Ovary (tissue), 7 donors: ENCODE measurements at regions not wholly inside any gene's neighbourhood (a gene's known extent, or its start where the extent isn't known, plus 50 kb on each side); places are given as distances from the start of the nearest gene placed in this dataset.

Experiments used
- DNase-seq, 5 donors: peaks; one replicate each; pipeline ENCODE4 v3.0.0-alpha.2; 2019 to 2020
- H3K27ac ChIP-seq, 2 donors: fragments of 200-600 bp; one replicate each; pipeline versions ENCODE4 v1.5.1 to v1.8.0; 2019 to 2022
- H3K27me3 ChIP-seq: fragments of 200-600 bp; one replicate; pipeline ENCODE4 v1.8.0; 2022
- H3K36me3 ChIP-seq: fragments of 200-600 bp; sonication (generic); one replicate; pipeline ENCODE4 v1.5.1; 2019
- H3K4me1 ChIP-seq: one replicate; pipeline ENCODE4 v1.8.1; 2013; ENCODE audit warnings: mild to moderate bottlenecking, moderate library complexity; ENCODE audit not compliant: insufficient read depth
- H3K4me3 ChIP-seq: fragments of 200-600 bp; sonication (generic); one replicate; pipeline ENCODE4 v1.5.1; 2017
- H3K9me3 ChIP-seq, 2 donors: fragments of 200-600 bp in 1 of 2; sonication (generic) in 1 of 2; one replicate each; pipeline versions ENCODE4 v1.5.1 to v1.8.1; 2013 to 2019; ENCODE audit warnings: mild to moderate bottlenecking in 1 of 2, moderate library complexity in 1 of 2
- EP300 ChIP-seq: sonication (generic); formaldehyde crosslinking; IDR thresholded peaks from one replicate; pipeline ENCODE4 v1.6.1; 2017; ENCODE audit warnings: antibody characterized with exemption
- POLR2A ChIP-seq: fragments of 450-650 bp; IDR thresholded peaks from one replicate; pipeline ENCODE4 v1.6.1; 2017; ENCODE audit warnings: antibody characterized with exemption, mild to moderate bottlenecking, moderate library complexity
- WGBS, 3 donors: extraction: QIAGEN DNeasy Blood & Tissue Kit in 1 of 3; methylation state at CpG; one replicate each; pipeline versions ENCODE4 v1.1.5 to v1.1.7; 2013 to 2017; 5-methylcytosine and 5-hydroxymethylcytosine counted together
- intact Hi-C, 4 donors: fragments of 100-400 bp; cut with DNase I; formaldehyde crosslinking; loops; one replicate each; pipeline versions ENCODE4 v1.11.0 to v1.15.1; 2022 to 2023
- TF ChIP-seq, protein P1 (sequence below), 3 donors: fragments of 450-650 bp in 2 of 3; fragments of 200-600 bp in 1 of 3; IDR thresholded peaks; one replicate each; pipeline versions ENCODE4 v1.5.1 to v1.8.0; 2016 to 2022; ENCODE audit warnings: antibody characterized with exemption in 3 of 3, mild to moderate bottlenecking in 1 of 3
- donor health status: DM: no; HTN: no; CAD: no; lungs with moderate emphysema.
- donor health status: DM: no; HTN: no; CAD: no.
- donor health status: Bipolar disorder and iron deficiency.
- donor health status: DM: no; HTN: no; CAD: no.
- donor health status: DM: yes; HTN: yes; CAD: no.

DNA sequence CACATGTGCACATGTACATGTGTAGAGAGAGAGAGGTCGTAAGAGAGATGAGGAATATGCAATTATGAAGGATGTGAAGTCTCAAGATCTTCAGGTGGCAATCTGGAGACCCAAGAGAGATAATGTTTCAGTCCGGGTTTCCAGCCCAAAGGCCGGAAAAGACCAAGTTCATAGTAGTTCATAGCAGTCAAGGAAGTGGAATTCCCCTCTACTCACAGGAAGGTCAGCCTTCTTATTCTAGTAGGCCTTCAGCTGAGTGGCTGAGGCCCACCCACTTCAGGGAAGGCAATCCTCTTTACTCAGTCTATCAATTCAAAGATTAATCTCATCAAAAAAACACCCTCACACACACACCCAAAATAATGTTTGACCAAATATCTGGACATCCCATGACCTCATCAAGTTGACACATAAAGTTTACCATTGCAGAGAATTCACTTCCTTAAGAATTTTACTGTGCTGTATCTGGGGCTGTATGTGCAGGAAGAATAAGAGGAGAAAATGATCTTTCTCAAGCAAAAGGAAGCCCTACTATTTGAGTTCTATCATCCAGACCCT, 114.6 kb downstream of the TNFSF18 start:
- Histone ChIP-seq H3K4me3 (no peak overlapping the region), H3K27ac (no peak overlapping the region), H3K27me3 (no peaks in the 10 kb centered on the region), H3K36me3 (no peaks in the 10 kb centered on the region), H3K9me3 (no peaks in the 10 kb centered on the region), H3K4me1 (no peaks in the 10 kb centered on the region)
- 87 to 93% (median 91%) methylated on average over 3 of the region's 3 CpGs for WGBS, 3 donors
- TF ChIP-seq POLR2A (no peak), EP300 (no peak)
- TF ChIP-seq, protein P1, sequence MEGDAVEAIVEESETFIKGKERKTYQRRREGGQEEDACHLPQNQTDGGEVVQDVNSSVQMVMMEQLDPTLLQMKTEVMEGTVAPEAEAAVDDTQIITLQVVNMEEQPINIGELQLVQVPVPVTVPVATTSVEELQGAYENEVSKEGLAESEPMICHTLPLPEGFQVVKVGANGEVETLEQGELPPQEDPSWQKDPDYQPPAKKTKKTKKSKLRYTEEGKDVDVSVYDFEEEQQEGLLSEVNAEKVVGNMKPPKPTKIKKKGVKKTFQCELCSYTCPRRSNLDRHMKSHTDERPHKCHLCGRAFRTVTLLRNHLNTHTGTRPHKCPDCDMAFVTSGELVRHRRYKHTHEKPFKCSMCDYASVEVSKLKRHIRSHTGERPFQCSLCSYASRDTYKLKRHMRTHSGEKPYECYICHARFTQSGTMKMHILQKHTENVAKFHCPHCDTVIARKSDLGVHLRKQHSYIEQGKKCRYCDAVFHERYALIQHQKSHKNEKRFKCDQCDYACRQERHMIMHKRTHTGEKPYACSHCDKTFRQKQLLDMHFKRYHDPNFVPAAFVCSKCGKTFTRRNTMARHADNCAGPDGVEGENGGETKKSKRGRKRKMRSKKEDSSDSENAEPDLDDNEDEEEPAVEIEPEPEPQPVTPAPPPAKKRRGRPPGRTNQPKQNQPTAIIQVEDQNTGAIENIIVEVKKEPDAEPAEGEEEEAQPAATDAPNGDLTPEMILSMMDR (IDR thresholded peaks at IDR 0.05) = no peak
- no peak for DNase-seq
- intact Hi-C loops = no loop called here

DNA sequence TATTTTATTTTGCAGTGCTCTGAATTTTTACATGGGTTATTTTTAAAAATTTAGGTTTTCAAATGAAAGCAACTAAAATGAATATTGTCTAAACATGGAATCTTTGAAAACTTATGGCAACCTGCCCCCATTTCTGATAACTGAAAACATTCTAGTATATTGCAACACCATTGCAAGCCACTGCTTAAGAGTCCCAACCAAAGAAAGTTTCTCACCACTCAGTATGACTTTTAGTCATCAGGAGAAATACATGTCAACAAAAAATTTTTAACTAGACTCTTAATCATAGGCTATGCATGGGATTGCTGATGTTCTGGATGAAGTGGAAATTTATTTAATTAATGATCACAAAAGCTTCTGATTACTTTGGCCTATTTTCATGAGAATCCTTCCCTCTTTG, 112.1 kb downstream of the TNFSF18 start:
- Histone ChIP-seq H3K4me1 (no peaks in the 10 kb centered on the region), H3K27me3 (no peaks in the 10 kb centered on the region), H3K9me3 (no peaks in the 10 kb centered on the region), H3K27ac (no peak overlapping the region), H3K4me3 (no peak overlapping the region), H3K36me3 (no peaks in the 10 kb centered on the region)
- DNase-seq = no peak
- TF ChIP-seq, protein P1 (IDR thresholded peaks at IDR 0.05) = no peak
- no peak for TF ChIP-seq POLR2A
- no peak for TF ChIP-seq EP300
- intact Hi-C loops = no loop called here

DNA sequence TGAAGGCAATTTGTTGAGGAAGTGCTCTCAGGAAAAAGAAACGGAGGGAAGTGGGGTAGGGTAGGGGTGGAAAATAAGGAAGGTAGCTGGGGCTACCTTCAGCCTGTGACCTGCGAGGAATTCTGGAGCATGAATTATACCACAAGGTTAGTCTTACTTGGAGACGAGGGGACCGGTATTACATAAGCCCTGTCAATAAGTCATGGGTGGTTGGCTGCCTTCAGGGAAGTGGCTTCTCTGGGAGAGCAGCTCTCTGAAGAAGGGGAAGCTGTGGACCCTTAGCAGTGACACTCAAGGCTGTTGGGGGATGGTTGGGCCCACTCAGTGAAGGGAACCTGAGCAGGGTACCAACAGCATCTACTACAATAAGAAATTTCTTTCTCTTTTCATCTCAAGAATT, 111.3 kb downstream of the TNFSF18 start:
- no peaks in the 10 kb centered on the region for H3K27me3 ChIP-seq
- no peaks in the 10 kb centered on the region for H3K36me3 ChIP-seq
- H3K9me3 ChIP-seq = no peaks in the 10 kb centered on the region
- H3K27ac ChIP-seq = no peak overlapping the region
- H3K4me1 ChIP-seq = no peaks in the 10 kb centered on the region
- 90 to 96% (median 95%) methylated on average over 4 of the region's 4 CpGs for WGBS, 3 donors
- intact Hi-C loops = no loop called here
- TF ChIP-seq, protein P1 (IDR thresholded peaks at IDR 0.05) = no peak
- TF ChIP-seq EP300 (no peak), POLR2A (no peak)
- no peak overlapping the region for H3K4me3 ChIP-seq
- no peak for DNase-seq

DNA sequence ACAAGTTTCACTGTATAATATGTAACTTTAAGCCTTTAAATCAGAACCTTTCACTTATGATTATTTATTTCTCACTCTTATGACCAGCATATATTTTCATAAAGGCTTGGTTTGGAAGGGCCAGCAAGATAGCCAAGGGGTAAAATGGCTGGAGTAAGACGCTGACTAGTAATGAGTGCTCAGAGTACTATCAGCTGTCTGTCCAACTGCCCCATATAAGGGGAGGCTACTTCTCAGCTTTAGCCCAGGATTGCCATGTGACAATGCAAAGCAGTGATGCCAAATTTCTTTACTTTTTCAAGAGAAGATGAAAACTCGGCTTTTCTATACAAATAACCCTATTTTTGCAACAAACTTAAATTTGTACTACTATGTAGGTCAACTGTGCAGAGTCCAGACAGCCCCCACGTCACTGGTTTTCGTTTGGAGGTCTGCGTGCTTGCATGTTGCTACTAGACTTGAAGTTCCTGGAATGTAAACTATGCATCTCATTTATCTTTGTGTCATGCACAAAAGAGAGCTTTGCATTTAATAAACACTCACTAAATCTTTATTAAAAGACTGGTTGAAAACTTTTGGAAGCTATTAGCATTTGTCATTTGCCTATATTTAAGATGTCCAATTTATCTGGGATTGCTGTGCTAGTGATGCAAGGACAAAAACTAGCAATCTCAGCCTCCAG, 110.4 kb downstream of the TNFSF18 start:
- Histone ChIP-seq H3K36me3 (no peaks in the 10 kb centered on the region), H3K4me3 (no peak overlapping the region), H3K27me3 (no peaks in the 10 kb centered on the region), H3K27ac (no peak overlapping the region), H3K4me1 (no peaks in the 10 kb centered on the region), H3K9me3 (no peaks in the 10 kb centered on the region)
- TF ChIP-seq EP300 = no peak
- TF ChIP-seq, protein P1 (IDR thresholded peaks at IDR 0.05) = no peak
- TF ChIP-seq POLR2A = no peak
- intact Hi-C loops = no loop called here
- no peak for DNase-seq
- 13 to 15% (median 14%) methylated on average over 5 of the region's 5 CpGs for WGBS, 3 donors
